ENCODE measurements at regions not wholly inside any gene's neighbourhood (a gene's known extent, or its start where the extent isn't known, plus 50 kb on each side); places are given as distances from the start of the nearest gene placed in this dataset.
"Not testable (repeated sequence)": the region's sequence is repeated elsewhere in the genome, so short reads cannot be mapped to it uniquely, and the experiment has no call there.

DNA sequence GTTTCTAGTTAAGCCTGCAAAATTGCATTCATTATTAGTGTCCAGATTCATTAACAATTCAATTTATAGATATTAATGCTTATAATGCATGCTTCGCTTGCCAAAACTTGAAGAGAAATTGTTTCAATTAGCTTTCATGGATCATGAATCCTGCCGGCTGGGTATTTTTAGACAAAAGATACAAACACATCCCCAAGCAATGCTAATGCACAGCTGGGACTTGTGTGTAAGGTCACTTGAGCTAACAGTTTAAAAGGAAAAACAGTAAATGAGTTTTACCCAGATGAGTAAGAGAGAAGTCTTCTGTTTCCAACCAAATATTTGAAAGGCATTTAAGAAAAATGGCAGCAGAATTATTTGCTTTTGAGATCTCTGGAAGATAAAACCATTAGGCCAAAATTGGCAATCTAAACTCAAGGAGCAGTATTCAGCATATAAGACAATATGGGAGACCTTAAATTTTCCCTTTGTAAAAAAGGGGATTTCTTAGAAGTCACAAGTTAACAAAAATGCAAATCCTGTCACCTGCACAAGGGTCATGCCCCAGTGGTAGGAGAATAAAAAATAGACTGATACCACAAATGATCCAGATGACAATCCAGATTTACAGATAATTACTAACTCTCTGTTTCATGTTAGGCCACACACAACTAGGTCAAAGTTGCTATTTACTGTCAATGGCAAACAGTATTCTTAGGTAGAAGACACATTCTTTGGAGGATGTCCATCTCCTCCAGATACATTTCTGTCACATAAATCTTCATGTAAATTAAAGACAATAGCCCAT lies 418.4 kb upstream of the PMFBP1 start:
- TF ChIP-seq, protein P1, sequence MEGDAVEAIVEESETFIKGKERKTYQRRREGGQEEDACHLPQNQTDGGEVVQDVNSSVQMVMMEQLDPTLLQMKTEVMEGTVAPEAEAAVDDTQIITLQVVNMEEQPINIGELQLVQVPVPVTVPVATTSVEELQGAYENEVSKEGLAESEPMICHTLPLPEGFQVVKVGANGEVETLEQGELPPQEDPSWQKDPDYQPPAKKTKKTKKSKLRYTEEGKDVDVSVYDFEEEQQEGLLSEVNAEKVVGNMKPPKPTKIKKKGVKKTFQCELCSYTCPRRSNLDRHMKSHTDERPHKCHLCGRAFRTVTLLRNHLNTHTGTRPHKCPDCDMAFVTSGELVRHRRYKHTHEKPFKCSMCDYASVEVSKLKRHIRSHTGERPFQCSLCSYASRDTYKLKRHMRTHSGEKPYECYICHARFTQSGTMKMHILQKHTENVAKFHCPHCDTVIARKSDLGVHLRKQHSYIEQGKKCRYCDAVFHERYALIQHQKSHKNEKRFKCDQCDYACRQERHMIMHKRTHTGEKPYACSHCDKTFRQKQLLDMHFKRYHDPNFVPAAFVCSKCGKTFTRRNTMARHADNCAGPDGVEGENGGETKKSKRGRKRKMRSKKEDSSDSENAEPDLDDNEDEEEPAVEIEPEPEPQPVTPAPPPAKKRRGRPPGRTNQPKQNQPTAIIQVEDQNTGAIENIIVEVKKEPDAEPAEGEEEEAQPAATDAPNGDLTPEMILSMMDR (IDR thresholded peaks at IDR 0.05), result no peak
- Histone ChIP-seq H3K27ac (no peak overlapping the region), H3K36me3 (no peaks in the 10 kb centered on the region), H3K4me1 (no peaks in the 10 kb centered on the region), H3K4me3 (no peak overlapping the region), H3K27me3 (no peaks in the 10 kb centered on the region), H3K9me3 (no peaks in the 10 kb centered on the region)
- DNase-seq (peak in 1 of 4 donors; percentile 5), ATAC-seq (no peak)
- intact Hi-C loops (cut with DNase I), result no loop called here

DNA sequence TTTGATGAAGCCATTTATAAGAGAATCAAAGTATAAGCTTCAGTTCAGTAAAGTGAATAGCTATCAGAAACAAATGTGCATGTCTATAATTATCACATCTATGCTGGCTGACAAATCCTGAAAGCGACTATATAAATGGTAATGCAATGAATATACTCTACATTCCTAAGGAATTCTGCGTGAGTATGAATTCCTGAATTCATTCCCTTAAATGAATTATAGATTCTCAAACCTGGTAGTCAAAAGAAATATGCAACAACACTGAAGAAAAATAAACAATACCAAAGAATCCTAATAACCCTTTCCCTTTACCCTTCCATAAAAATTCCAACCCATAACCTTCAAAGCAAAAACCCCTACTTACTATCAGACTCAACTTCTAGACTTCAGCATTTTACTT lies 416.6 kb upstream of the PMFBP1 start:
- no peak overlapping the region for H3K4me3 ChIP-seq
- no peak overlapping the region for H3K27ac ChIP-seq
- no peaks in the 10 kb centered on the region for H3K4me1 ChIP-seq
- H3K27me3 ChIP-seq, result no peaks in the 10 kb centered on the region
- TF ChIP-seq, protein P1 (IDR thresholded peaks at IDR 0.05), result no peak
- intact Hi-C loops (cut with DNase I), result no loop called here
- no peaks in the 10 kb centered on the region for H3K36me3 ChIP-seq
- no peaks in the 10 kb centered on the region for H3K9me3 ChIP-seq
- ATAC-seq, result no peak
- no peak for DNase-seq

DNA sequence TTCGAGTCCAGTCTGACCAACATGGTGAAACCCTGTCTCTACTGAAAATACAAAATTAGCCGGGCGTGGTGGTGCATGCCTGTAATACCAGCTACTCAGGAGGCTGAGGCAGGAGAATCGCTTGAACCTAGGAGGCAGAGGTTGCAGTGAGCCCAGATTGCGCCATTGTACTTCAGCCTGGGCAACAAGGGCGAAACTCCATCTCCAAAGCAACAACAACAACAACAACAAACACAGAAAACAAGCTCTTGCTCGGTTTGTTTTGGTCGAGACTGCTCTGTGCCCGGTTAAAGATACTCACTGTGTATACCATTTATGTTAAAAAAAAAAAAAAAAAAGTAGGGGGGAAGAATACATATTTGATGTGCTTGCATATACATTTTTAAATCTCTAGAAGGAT lies 406.1 kb upstream of the PMFBP1 start:
- H3K27ac ChIP-seq; H3K4me3 ChIP-seq; intact Hi-C loops (cut with DNase I); H3K36me3 ChIP-seq; H3K4me1 ChIP-seq; DNase-seq; H3K9me3 ChIP-seq; H3K27me3 ChIP-seq; ATAC-seq: not testable (repeated sequence)

DNA sequence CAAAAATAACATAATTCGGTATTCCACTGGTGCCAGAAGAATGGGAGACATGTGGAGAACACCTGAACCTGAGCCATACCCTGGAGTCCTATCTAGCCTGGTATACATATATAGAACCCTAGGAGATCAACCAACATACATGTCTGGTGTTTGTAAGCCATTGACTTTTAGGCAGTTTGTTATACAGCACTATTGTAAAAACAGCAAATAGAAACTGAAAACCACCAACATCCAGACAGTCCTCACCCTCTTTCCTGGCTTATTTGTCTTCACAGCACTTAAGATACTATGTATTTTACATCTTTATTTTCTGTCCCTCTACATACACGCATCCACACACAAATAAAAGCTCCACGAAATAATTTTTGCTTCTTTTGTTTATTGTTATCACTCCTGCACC lies 404.2 kb upstream of the PMFBP1 start:
- Histone ChIP-seq H3K27ac (no peak overlapping the region), H3K27me3 (no peaks in the 10 kb centered on the region), H3K9me3 (no peaks in the 10 kb centered on the region), H3K4me3 (no peak overlapping the region), H3K36me3 (no peaks in the 10 kb centered on the region), H3K4me1 (no peaks in the 10 kb centered on the region)
- TF ChIP-seq, protein P1 (IDR thresholded peaks at IDR 0.05), result no peak
- intact Hi-C loops (cut with DNase I), result no loop called here
- ATAC-seq, result no peak
- no peak for DNase-seq

DNA sequence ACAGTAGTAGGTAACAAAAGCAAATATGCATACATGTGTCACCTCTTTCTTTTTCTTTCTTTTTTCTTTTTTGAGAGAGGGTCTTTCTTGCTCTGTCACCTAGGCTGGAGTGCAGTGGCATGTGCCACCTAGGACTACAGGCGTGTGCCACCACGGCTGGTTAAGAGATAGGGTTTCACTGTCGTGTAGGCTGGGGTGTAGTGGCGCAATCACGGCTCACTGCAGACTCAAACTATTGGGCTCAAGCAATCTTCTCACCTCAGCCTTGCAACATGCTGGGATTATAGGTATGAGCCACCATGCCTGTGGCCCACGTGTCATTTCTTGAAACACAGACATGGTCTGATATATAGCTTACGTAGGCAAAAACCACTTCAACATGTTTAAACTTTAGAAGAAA lies 397.7 kb upstream of the PMFBP1 start:
- ATAC-seq, result no peak
- Histone ChIP-seq H3K9me3 (no peaks in the 10 kb centered on the region), H3K27ac (no peak overlapping the region), H3K27me3 (no peaks in the 10 kb centered on the region), H3K4me1 (no peaks in the 10 kb centered on the region), H3K4me3 (no peak overlapping the region), H3K36me3 (no peaks in the 10 kb centered on the region)
- no peak for DNase-seq
- TF ChIP-seq, protein P1 (IDR thresholded peaks at IDR 0.05), result no peak
- intact Hi-C loops (cut with DNase I), result no loop called here

DNA sequence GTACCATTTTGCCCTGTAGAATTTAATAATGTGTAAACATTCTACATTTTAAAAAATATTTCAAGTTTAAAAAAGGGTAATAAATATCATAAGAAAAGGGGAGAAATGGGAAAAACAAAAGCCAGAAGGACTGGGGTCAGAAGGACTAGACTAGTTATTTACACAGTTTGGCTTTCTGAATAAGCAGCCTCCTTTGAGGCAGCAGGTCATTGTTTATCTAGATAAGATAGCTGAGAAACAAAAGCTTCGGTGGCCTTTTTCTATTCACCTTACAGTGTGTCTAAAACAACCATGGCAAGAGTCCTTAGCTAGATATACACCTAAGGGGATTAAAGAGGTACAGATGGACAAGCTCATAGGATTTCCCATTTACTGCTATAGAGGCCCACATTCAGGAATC lies 396.5 kb upstream of the PMFBP1 start:
- TF ChIP-seq, protein P1 (IDR thresholded peaks at IDR 0.05), result no peak
- intact Hi-C loops (cut with DNase I), result no loop called here
- no peak overlapping the region for H3K4me3 ChIP-seq
- ATAC-seq, result no peak
- no peak overlapping the region for H3K27ac ChIP-seq
- no peaks in the 10 kb centered on the region for H3K9me3 ChIP-seq
- DNase-seq, result no peak
- H3K36me3 ChIP-seq, result no peaks in the 10 kb centered on the region
- H3K4me1 ChIP-seq, result no peaks in the 10 kb centered on the region
- no peaks in the 10 kb centered on the region for H3K27me3 ChIP-seq
